Endothelial cell of umbilical vein (primary cell): ENCODE measurements at regions not wholly inside any gene's neighbourhood (a gene's known extent, or its start where the extent isn't known, plus 50 kb on each side); places are given as distances from the start of the nearest gene placed in this dataset.

Source experiments
- BruUV-seq: library from RNA; stranded (reverse); fragments of 400-500 nt; replicated peaks from 2 replicates; lab custom pipeline; 2021; lab: Mats Ljungman, UMichigan
- CTCF ChIA-PET: fragments of 300-600, 350-600 bp; sonication (Branson Sonifier 250); formaldehyde crosslinking; loops from one replicate; lab custom pipeline; 2021; ENCODE audit warnings: antibody characterized with exemption, inconsistent platforms; lab: Charles Lee
- POLR2A ChIA-PET: fragments of 300-600, 350-600 bp; sonication (Branson Sonifier 250); formaldehyde crosslinking; loops from one replicate; lab custom pipeline; 2021; ENCODE audit warnings: antibody characterized with exemption, inconsistent platforms; lab: Charles Lee
- DNase-seq: peaks from one replicate; pipeline ENCODE4 v3.0.0-alpha.2; 2011; ENCODE audit warnings: low read depth, low spot score
- FAIRE-seq: peaks from 2 replicates; lab custom pipeline; 2011; peaks lifted over from hg19 to GRCh38; lab: Jason Lieb, UNC
- H2AFZ ChIP-seq: 2 replicates; pipeline ENCODE4 v1.6.0; 2012; ENCODE audit warnings: low read depth, low read length, control low read depth, inconsistent platforms
- H3K27ac ChIP-seq: 2 replicates; pipeline ENCODE4 v1.5.1; 2011; ENCODE audit warnings: low read depth, mild to moderate bottlenecking, control low read depth, low read length, moderate library complexity; ENCODE audit not compliant: insufficient read depth
- H3K27me3 ChIP-seq, 2 experiments: 2 replicates each; pipeline versions ENCODE4 v1.6.0 to v1.6.1; 2011; ENCODE audit warnings: low read length in 2 of 2, mixed read lengths in 1 of 2; ENCODE audit not compliant: control insufficient read depth in 2 of 2, insufficient read depth in 2 of 2
- H3K36me3 ChIP-seq, 2 experiments: 2 replicates in 1 of 2; 3 replicates in 1 of 2; pipeline ENCODE4 v1.5.1; 2011; ENCODE audit warnings: low read length in 2 of 2, mild to moderate bottlenecking in 1 of 2, moderate library complexity in 1 of 2; ENCODE audit not compliant: control insufficient read depth in 2 of 2, insufficient read depth in 2 of 2; ENCODE audit errors: extremely low read depth in 1 of 2
- H3K4me1 ChIP-seq: 3 replicates; pipeline ENCODE4 v1.5.1; 2011; ENCODE audit warnings: mild to moderate bottlenecking, low read length; ENCODE audit not compliant: control insufficient read depth, insufficient read depth; ENCODE audit errors: extremely low read depth
- H3K4me2 ChIP-seq: 2 replicates; pipeline ENCODE4 v1.6.1; 2011; ENCODE audit warnings: low read length, control low read depth, mixed read lengths; ENCODE audit not compliant: insufficient read depth
- H3K4me3 ChIP-seq, 3 experiments: fragments of 200-600 bp in 1 of 3; sonication (generic), shearing (Covaris generic) in 1 of 3; replicated peaks in 1 of 3; 2 replicates each; pipeline ENCODE4 v1.5.1; 2011 to 2016; ENCODE audit warnings: control low read depth in 3 of 3, low read length in 3 of 3, mild to moderate bottlenecking in 2 of 3, inconsistent platforms in 1 of 3, low read depth in 1 of 3, moderate library complexity in 1 of 3; ENCODE audit not compliant: insufficient read depth in 1 of 3
- H3K79me2 ChIP-seq: 2 replicates; pipeline ENCODE4 v1.6.0; 2012; ENCODE audit warnings: low read length, inconsistent platforms; ENCODE audit not compliant: control insufficient read depth, insufficient read depth
- H3K9ac ChIP-seq: replicated peaks from 2 replicates; pipeline ENCODE3; 2011; ENCODE audit warnings: low read length, control low read depth; ENCODE audit not compliant: insufficient read depth; ENCODE audit errors: extremely low read depth
- H3K9me1 ChIP-seq: replicated peaks from 3 replicates; pipeline ENCODE4 v1.6.0; 2011; ENCODE audit warnings: mild to moderate bottlenecking, low read length; ENCODE audit not compliant: control insufficient read depth, insufficient read depth; ENCODE audit errors: extremely low read depth
- H3K9me3 ChIP-seq: replicated peaks from 2 replicates; pipeline ENCODE4 v1.5.1; 2012; ENCODE audit warnings: low read length, inconsistent platforms; ENCODE audit not compliant: control insufficient read depth, insufficient read depth
- H4K20me1 ChIP-seq: replicated peaks from 2 replicates; pipeline ENCODE3; 2011; ENCODE audit warnings: mild to moderate bottlenecking, low read length; ENCODE audit not compliant: control insufficient read depth, insufficient read depth; ENCODE audit errors: extremely low read depth
- EZH2 ChIP-seq: IDR thresholded peaks from 2 replicates; pipeline ENCODE4 v1.6.1; 2012; ENCODE audit warnings: borderline replicate concordance, low read depth, mild to moderate bottlenecking, moderate library complexity, low read length, inconsistent platforms; ENCODE audit not compliant: severe bottlenecking
- FOS ChIP-seq: IDR thresholded peaks from 2 replicates; pipeline ENCODE4 v1.6.1; 2011; ENCODE audit warnings: mild to moderate bottlenecking, low read length, moderate library complexity, borderline replicate concordance; ENCODE audit not compliant: insufficient read depth
- GATA2 ChIP-seq: IDR thresholded peaks from 2 replicates; pipeline ENCODE4 v1.7.0; 2011; ENCODE audit warnings: low read depth, mild to moderate bottlenecking, moderate library complexity, mixed read lengths, low read length; ENCODE audit not compliant: insufficient read length, insufficient read depth
- JUN ChIP-seq: IDR thresholded peaks from 2 replicates; pipeline ENCODE4 v1.6.1; 2011; ENCODE audit warnings: borderline replicate concordance, low read depth; ENCODE audit not compliant: insufficient read length, insufficient read depth
- MYC ChIP-seq: IDR thresholded peaks from one replicate; pipeline ENCODE4 v1.6.1; 2011; ENCODE audit warnings: mild to moderate bottlenecking, low read depth, low read length
- POLR2A ChIP-seq: IDR thresholded peaks from 2 replicates; pipeline ENCODE4 v1.6.1; 2012; ENCODE audit warnings: low read depth, mild to moderate bottlenecking, control low read depth, low read length
- POLR2AphosphoS5 ChIP-seq: IDR thresholded peaks from 2 replicates; pipeline ENCODE4 v1.6.1; 2012; ENCODE audit warnings: low read depth, mild to moderate bottlenecking, control low read depth, low read length, moderate library complexity; ENCODE audit not compliant: insufficient read depth
- dilution Hi-C: fragments of 300-500 bp; cut with MboI; formaldehyde crosslinking; loops from one replicate; pipeline ENCODE4 v1.15.0; 2019; ENCODE audit warnings: low sequenced_read_pairs; ENCODE audit not compliant: extremely low pct_ligation_motif_present
- intact Hi-C: fragments of 100-400 bp; cut with micrococcal nuclease; formaldehyde crosslinking; loops from one replicate; pipeline ENCODE4 v1.10.0; 2022
- TF ChIP-seq, protein P1 (sequence below), 2 donors: IDR thresholded peaks; 1 replicate in 1 of 2; 2 replicates in 1 of 2; pipeline ENCODE4 v1.5.1; 2011; ENCODE audit warnings: low read length in 2 of 2, mild to moderate bottlenecking in 2 of 2, moderate library complexity in 2 of 2, control low read depth in 1 of 2, inconsistent platforms in 1 of 2, low read depth in 1 of 2; ENCODE audit not compliant: insufficient read depth in 1 of 2; ENCODE audit errors: extremely low read depth in 1 of 2
- TF ChIP-seq, protein P2 (sequence below): IDR thresholded peaks from 2 replicates; pipeline ENCODE4 v1.6.1; 2011; ENCODE audit not compliant: insufficient read depth, insufficient read length

- Histone ChIP-seq H3K4me3 (no peak overlapping the region), H4K20me1 (no peaks in the 10 kb centered on the region), H3K9ac (no peak overlapping the region), H3K79me2 (no peaks in the 10 kb centered on the region), H3K27ac (no peak overlapping the region), H3K9me3 (peaks cover 8% of the 10 kb centered on the region), H3K36me3 (no peaks in the 10 kb centered on the region), H3K4me1 (no peaks in the 10 kb centered on the region), H2AFZ (no peak overlapping the region), H3K4me2 (no peak overlapping the region), H3K27me3 (no peaks in the 10 kb centered on the region), H3K9me1 (no peaks in the 10 kb centered on the region)
- no TSS peak for BruUV-seq
- no peak for TF ChIP-seq POLR2A
- TF ChIP-seq FOS = no peak
- no peak for TF ChIP-seq JUN
- TF ChIP-seq MYC = no peak
- no peak for TF ChIP-seq GATA2
- TF ChIP-seq, protein P1, sequence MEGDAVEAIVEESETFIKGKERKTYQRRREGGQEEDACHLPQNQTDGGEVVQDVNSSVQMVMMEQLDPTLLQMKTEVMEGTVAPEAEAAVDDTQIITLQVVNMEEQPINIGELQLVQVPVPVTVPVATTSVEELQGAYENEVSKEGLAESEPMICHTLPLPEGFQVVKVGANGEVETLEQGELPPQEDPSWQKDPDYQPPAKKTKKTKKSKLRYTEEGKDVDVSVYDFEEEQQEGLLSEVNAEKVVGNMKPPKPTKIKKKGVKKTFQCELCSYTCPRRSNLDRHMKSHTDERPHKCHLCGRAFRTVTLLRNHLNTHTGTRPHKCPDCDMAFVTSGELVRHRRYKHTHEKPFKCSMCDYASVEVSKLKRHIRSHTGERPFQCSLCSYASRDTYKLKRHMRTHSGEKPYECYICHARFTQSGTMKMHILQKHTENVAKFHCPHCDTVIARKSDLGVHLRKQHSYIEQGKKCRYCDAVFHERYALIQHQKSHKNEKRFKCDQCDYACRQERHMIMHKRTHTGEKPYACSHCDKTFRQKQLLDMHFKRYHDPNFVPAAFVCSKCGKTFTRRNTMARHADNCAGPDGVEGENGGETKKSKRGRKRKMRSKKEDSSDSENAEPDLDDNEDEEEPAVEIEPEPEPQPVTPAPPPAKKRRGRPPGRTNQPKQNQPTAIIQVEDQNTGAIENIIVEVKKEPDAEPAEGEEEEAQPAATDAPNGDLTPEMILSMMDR (IDR thresholded peaks at IDR 0.05; ENCODE audit: extremely low read depth in 1 of 2, insufficient read depth in 1 of 2, low read depth in 1 of 2, low read length in 2 of 2) = no peak
- TF ChIP-seq EZH2 = no peak
- TF ChIP-seq, protein P2, sequence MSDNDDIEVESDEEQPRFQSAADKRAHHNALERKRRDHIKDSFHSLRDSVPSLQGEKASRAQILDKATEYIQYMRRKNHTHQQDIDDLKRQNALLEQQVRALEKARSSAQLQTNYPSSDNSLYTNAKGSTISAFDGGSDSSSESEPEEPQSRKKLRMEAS = no peak
- no peak for TF ChIP-seq POLR2AphosphoS5
- intact Hi-C loops (no loop called here), dilution Hi-C loops (no loop called here)
- ChIA-PET POLR2A (no interaction called here), CTCF (no interaction called here)
- DNase-seq = no peak
- no peak for FAIRE-seq
These were observed 959.9 kb upstream of the CDH10 start for GRCh38 chr5:25604681-25605080.
